H9 (cell line): ENCODE measurements at regions not wholly inside any gene's neighbourhood (a gene's known extent, or its start where the extent isn't known, plus 50 kb on each side); places are given as distances from the start of the nearest gene placed in this dataset.

Experiments
- DNase-seq: peaks from one replicate; pipeline ENCODE4 v3.0.0-alpha.2; 2017
- H2AFZ ChIP-seq: one replicate; pipeline ENCODE4 v1.6.1; 2013; ENCODE audit warnings: mild to moderate bottlenecking, low read length, control low read depth, moderate library complexity
- H2AK5ac ChIP-seq: 2 replicates; pipeline ENCODE4 v1.6.1; 2013; ENCODE audit warnings: low read length, control low read depth, mixed read lengths; ENCODE audit not compliant: insufficient read length
- H2BK120ac ChIP-seq: one replicate; pipeline ENCODE4 v1.6.1; 2013; ENCODE audit warnings: low read depth, mild to moderate bottlenecking, low read length, control low read depth, inconsistent platforms; ENCODE audit not compliant: poor library complexity, severe bottlenecking
- H2BK12ac ChIP-seq: 2 replicates; pipeline ENCODE4 v1.6.1; 2013; ENCODE audit warnings: low read length, control low read depth, mixed read lengths, low read depth; ENCODE audit not compliant: insufficient read length
- H2BK15ac ChIP-seq: 2 replicates; pipeline ENCODE4 v1.6.1; 2013; ENCODE audit warnings: low read depth, low read length, control low read depth
- H2BK20ac ChIP-seq: one replicate; pipeline ENCODE4 v1.6.1; 2013; ENCODE audit warnings: low read depth, mild to moderate bottlenecking, low read length, control low read depth, inconsistent platforms; ENCODE audit not compliant: poor library complexity, severe bottlenecking
- H2BK5ac ChIP-seq: 2 replicates; pipeline ENCODE4 v1.6.1; 2013; ENCODE audit warnings: low read length, control low read depth, mixed read lengths; ENCODE audit not compliant: insufficient read length
- H3K14ac ChIP-seq: 2 replicates; pipeline ENCODE4 v1.6.1; 2013; ENCODE audit warnings: low read length, control low read depth; ENCODE audit not compliant: insufficient read depth
- H3K18ac ChIP-seq: 2 replicates; pipeline ENCODE4 v1.6.1; 2013; ENCODE audit warnings: low read depth, mild to moderate bottlenecking, mixed read lengths, low read length, control low read depth; ENCODE audit not compliant: insufficient read length
- H3K23ac ChIP-seq: 2 replicates; pipeline ENCODE4 v1.6.1; 2013; ENCODE audit warnings: low read length, control low read depth, mixed read lengths, low read depth; ENCODE audit not compliant: insufficient read length
- H3K23me2 ChIP-seq: 2 replicates; pipeline ENCODE4 v1.6.1; 2013; ENCODE audit warnings: low read depth, mild to moderate bottlenecking, mixed read lengths, low read length, control low read depth; ENCODE audit not compliant: insufficient read length, poor library complexity, severe bottlenecking
- H3K27ac ChIP-seq: 2 replicates; pipeline ENCODE4 v1.5.1; 2013; ENCODE audit warnings: low read length, control low read depth, mixed read lengths, low read depth; ENCODE audit not compliant: insufficient read length
- H3K27me3 ChIP-seq: 2 replicates; pipeline ENCODE4 v1.6.1; 2013; ENCODE audit warnings: low read length, control low read depth, inconsistent platforms; ENCODE audit not compliant: insufficient read depth
- H3K4ac ChIP-seq: 2 replicates; pipeline ENCODE4 v1.6.1; 2013; ENCODE audit warnings: low read depth, mild to moderate bottlenecking, control low read depth, inconsistent platforms, low read length, moderate library complexity
- H3K4me1 ChIP-seq: 2 replicates; pipeline ENCODE4 v1.6.1; 2013; ENCODE audit warnings: low read length, control low read depth, inconsistent platforms; ENCODE audit not compliant: insufficient read depth
- H3K4me2 ChIP-seq: 2 replicates; pipeline ENCODE4 v1.6.1; 2013; ENCODE audit warnings: low read length, control low read depth, mixed read lengths; ENCODE audit not compliant: insufficient read length, insufficient read depth
- H3K56ac ChIP-seq: 2 replicates; pipeline ENCODE4 v1.6.1; 2013; ENCODE audit warnings: low read depth, mild to moderate bottlenecking, mixed read lengths, low read length, control low read depth; ENCODE audit not compliant: insufficient read length
- H3K79me1 ChIP-seq: 2 replicates; pipeline ENCODE4 v1.6.1; 2013; ENCODE audit warnings: low read depth, mild to moderate bottlenecking, moderate library complexity, low read length, control low read depth, inconsistent platforms; ENCODE audit not compliant: insufficient read depth, poor library complexity, severe bottlenecking
- H3K79me2 ChIP-seq: 2 replicates; pipeline ENCODE4 v1.6.1; 2013; ENCODE audit warnings: low read length, control low read depth, inconsistent platforms; ENCODE audit not compliant: insufficient read depth
- H3K9ac ChIP-seq: 2 replicates; pipeline ENCODE4 v1.6.1; 2013; ENCODE audit warnings: low read length, control low read depth, mixed read lengths; ENCODE audit not compliant: insufficient read length; ENCODE audit errors: extremely low read depth
- H3K9me3 ChIP-seq: one replicate; pipeline ENCODE4 v1.6.1; 2013; ENCODE audit warnings: low read depth, low read length, inconsistent platforms; ENCODE audit not compliant: control insufficient read depth
- H3T11ph ChIP-seq: one replicate; pipeline ENCODE4 v1.6.1; 2013; ENCODE audit warnings: mild to moderate bottlenecking, low read length, control low read depth, inconsistent platforms
- H4K20me1 ChIP-seq: one replicate; pipeline ENCODE4 v1.6.1; 2013; ENCODE audit not compliant: control insufficient read depth, insufficient read length, insufficient read depth
- H4K5ac ChIP-seq: 2 replicates; pipeline ENCODE4 v1.6.1; 2013; ENCODE audit warnings: low read depth, mild to moderate bottlenecking, mixed read lengths, low read length, control low read depth; ENCODE audit not compliant: insufficient read length
- H4K8ac ChIP-seq: replicated peaks from 2 replicates; pipeline ENCODE4 v1.6.1; 2013; ENCODE audit warnings: low read length, control low read depth, mixed read lengths, low read depth; ENCODE audit not compliant: insufficient read length
- H4K91ac ChIP-seq: 2 replicates; pipeline ENCODE4 v1.6.1; 2013; ENCODE audit warnings: low read depth, mild to moderate bottlenecking, moderate library complexity, mixed read lengths, low read length, control low read depth; ENCODE audit not compliant: insufficient read length
- H3K27ac Mint-ChIP-seq, 3 experiments: 2 replicates in 2 of 3; 3 replicates in 1 of 3; pipeline ENCODE4 v1.8.0; 2020 to 2021; ENCODE audit warnings: mixed read lengths in 3 of 3, mild to moderate bottlenecking in 1 of 3, moderate library complexity in 1 of 3
- H3K27me3 Mint-ChIP-seq: 2 replicates; pipeline ENCODE4 v1.8.0; 2021; ENCODE audit warnings: low read depth, mild to moderate bottlenecking, moderate library complexity, mixed read lengths
- H3K36me3 Mint-ChIP-seq, 3 experiments: 2 replicates in 2 of 3; 3 replicates in 1 of 3; pipeline ENCODE4 v1.8.0; 2020 to 2021; ENCODE audit warnings: low read depth in 3 of 3, mixed read lengths in 3 of 3; ENCODE audit not compliant: insufficient read depth in 1 of 3
- H3K4me1 Mint-ChIP-seq, 2 experiments: 2 replicates each; pipeline ENCODE4 v1.8.0; 2020; ENCODE audit warnings: mixed read lengths in 2 of 2
- H3K4me3 Mint-ChIP-seq, 2 experiments: 2 replicates in 1 of 2; 3 replicates in 1 of 2; pipeline ENCODE4 v1.8.0; 2020 to 2021; ENCODE audit warnings: mild to moderate bottlenecking in 2 of 2, mixed read lengths in 2 of 2, moderate library complexity in 1 of 2
- H3K9me3 Mint-ChIP-seq, 2 experiments: 2 replicates in 1 of 2; 3 replicates in 1 of 2; pipeline ENCODE4 v1.8.0; 2020; ENCODE audit warnings: mild to moderate bottlenecking in 2 of 2, mixed read lengths in 2 of 2, moderate library complexity in 1 of 2
- CTCF ChIP-seq: fragments of 200-600 bp; sonication (generic); conservative IDR thresholded peaks from 3 replicates; pipeline ENCODE4 v1.8.0; 2021; ENCODE audit warnings: antibody characterized with exemption, mild to moderate bottlenecking
- WGBS: extraction: QIAGEN DNeasy Blood & Tissue Kit; methylation state at CpG from one replicate; pipeline ENCODE4 v1.1.7; 2013; ENCODE audit warnings: missing lambda C conversion rate, low lambda C conversion rate, mixed read lengths; ENCODE audit not compliant: insufficient read length; ENCODE audit errors: extremely low coverage; 5-methylcytosine and 5-hydroxymethylcytosine counted together

GRCh38 chr2:18784245-18784644 lies 194.9 kb upstream of the NT5C1B start:
- no peaks in the 10 kb centered on the region for H3K27me3 ChIP-seq
- Mint-ChIP-seq H3K4me3 (no peak overlapping the region), H3K9me3 (no peaks in the 10 kb centered on the region), H3K27me3 (peaks cover 66% of the 10 kb centered on the region), H3K36me3 (no peaks in the 10 kb centered on the region), H3K4me1 (no peaks in the 10 kb centered on the region), H3K27ac (no peak overlapping the region)
- H3K56ac ChIP-seq: no peak overlapping the region
- no peak overlapping the region for H2BK120ac ChIP-seq
- H3K14ac ChIP-seq: no peak overlapping the region
- H4K8ac ChIP-seq: no peak overlapping the region
- H3T11ph ChIP-seq: no peak overlapping the region
- whole genome bisulfite sequencing: no CpG with 5 or more reads among the region's 2 CpGs
- no peak overlapping the region for H3K23ac ChIP-seq
- H2BK15ac ChIP-seq: no peak overlapping the region
- no peak overlapping the region for H3K18ac ChIP-seq
- no peak overlapping the region for H3K27ac ChIP-seq
- no peak overlapping the region for H4K91ac ChIP-seq
- no peak overlapping the region for H2AFZ ChIP-seq
- H3K4ac ChIP-seq: no peak overlapping the region
- no peaks in the 10 kb centered on the region for H3K79me2 ChIP-seq
- no peak overlapping the region for H3K4me2 ChIP-seq
- H3K4me1 ChIP-seq: no peaks in the 10 kb centered on the region
- no peak for TF ChIP-seq CTCF
- DNase-seq: no peak
- H3K9ac ChIP-seq: no peak overlapping the region
- H2BK20ac ChIP-seq: no peak overlapping the region
- no peaks in the 10 kb centered on the region for H3K79me1 ChIP-seq
- H2AK5ac ChIP-seq: no peak overlapping the region
- H2BK5ac ChIP-seq: no peak overlapping the region
- no peaks in the 10 kb centered on the region for H3K23me2 ChIP-seq
- H2BK12ac ChIP-seq: no peak overlapping the region
- no peaks in the 10 kb centered on the region for H3K9me3 ChIP-seq
- H4K20me1 ChIP-seq: no peaks in the 10 kb centered on the region
- no peak overlapping the region for H4K5ac ChIP-seq
